ENCODE measurements at regions not wholly inside any gene's neighbourhood (a gene's known extent, or its start where the extent isn't known, plus 50 kb on each side); places are given as distances from the start of the nearest gene placed in this dataset.

- no peak for ATAC-seq (ENCODE audit: low read depth)
- Histone ChIP-seq H3K79me1 (ENCODE audit: low read depth in 1 of 2, low read length in 2 of 2) (no peaks in the 10 kb centered on the region), H3K9me1 (ENCODE audit: insufficient read depth, low read length) (peaks cover 4% of the 10 kb centered on the region), H4K91ac (ENCODE audit: insufficient read depth, low read depth, low read length) (no peak overlapping the region), H3K56ac (ENCODE audit: extremely low read depth, insufficient read depth, low read length) (no peak overlapping the region), H3K18ac (ENCODE audit: low read depth, low read length) (no peak overlapping the region), H4K5ac (ENCODE audit: low read depth, low read length) (no peak overlapping the region), H2BK20ac (ENCODE audit: low read depth, low read length) (no peak overlapping the region), H3K4me1 (ENCODE audit: control insufficient read depth, insufficient read depth, low read length) (peaks cover under 1% of the 10 kb centered on the region; the same call in 1 of the 2 replicates), H2AK5ac (ENCODE audit: low read depth, low read length) (no peak overlapping the region), H3K27ac (ENCODE audit: insufficient read depth, low read length) (no peak overlapping the region), H2AFZ (replicated peaks; ENCODE audit: low read length, poor library complexity) (no peak overlapping the region), H2BK120ac (ENCODE audit: low read depth, low read length) (no peak overlapping the region), H4K8ac (ENCODE audit: low read depth in 2 of 2, low read length in 2 of 2) (no peak overlapping the region), H2AK9ac (replicated peaks; ENCODE audit: low read depth, low read length, poor library complexity) (no peak overlapping the region), H3K23ac (ENCODE audit: low read depth, low read length) (no peak overlapping the region), H3K9ac (ENCODE audit: low read depth, low read length) (no peak overlapping the region), H2BK15ac (ENCODE audit: low read depth, low read length) (no peak overlapping the region), H3K9me3 (ENCODE audit: control insufficient read depth, insufficient read depth, low read length) (no peaks in the 10 kb centered on the region; the same call in 1 of the 2 replicates), H3K14ac (replicated peaks; ENCODE audit: low read depth, low read length) (no peak overlapping the region), H3K4me3 (ENCODE audit: insufficient read depth, low read depth, low read length) (no peak overlapping the region), H3K27me3 (ENCODE audit: control insufficient read depth, insufficient read depth, low read length) (no peaks in the 10 kb centered on the region), H4K20me1 (ENCODE audit: insufficient read depth, low read length) (no peaks in the 10 kb centered on the region), H3K36me3 (ENCODE audit: control insufficient read depth, insufficient read depth, low read length) (no peaks in the 10 kb centered on the region), H3K4me2 (ENCODE audit: low read depth, low read length) (no peak overlapping the region), H3K4ac (ENCODE audit: low read depth, low read length) (no peak overlapping the region), H2BK5ac (ENCODE audit: low read depth, low read length, poor library complexity, severe bottlenecking) (no peak overlapping the region)
- WGBS, 2 experiments (ENCODE audit: extremely low coverage in 2 of 2, insufficient read length in 1 of 2), result 100% methylated on average over 2 of the region's 4 CpGs; no CpG with 5 or more reads in 1 of the 2 experiments
- POLR2A ChIA-PET (ENCODE audit: unreplicated experiment), result no interaction called here
- CTCF ChIA-PET, result no interaction called here
- dilution Hi-C loops (cut with HindIII; ENCODE audit: low sequenced_read_pairs, unreplicated experiment) (no loop called here), in situ Hi-C loops (cut with MboI; ENCODE audit: low sequenced_read_pairs) (no loop called here), intact Hi-C loops (cut with micrococcal nuclease) (no loop called here)
- no TSS peak for BruUV-seq (replicated peaks)
- TF ChIP-seq MXI1 (IDR thresholded peaks at IDR 0.05; ENCODE audit: borderline replicate concordance, low read depth, low read length) (no peak), SMC3 (IDR thresholded peaks at IDR 0.05; ENCODE audit: low read depth, low read length) (no peak), CHD1 (IDR thresholded peaks at IDR 0.05; ENCODE audit: low read depth, low read length) (no peak), RFX5 (IDR thresholded peaks at IDR 0.05; ENCODE audit: low read depth, low read length) (no peak), BHLHE40 (IDR thresholded peaks at IDR 0.05; ENCODE audit: low read depth, low read length) (no peak), MAZ (IDR thresholded peaks at IDR 0.05; ENCODE audit: borderline replicate concordance, low read depth, low read length) (no peak), NFE2L2 (IDR thresholded peaks at IDR 0.05; ENCODE audit: low read depth, low read length) (no peak), RCOR1 (IDR thresholded peaks at IDR 0.05; ENCODE audit: insufficient replicate concordance, low read length) (no peak), CTCF (conservative IDR thresholded peaks at IDR 0.05; ENCODE audit: low read depth, low read length) (no peak), POLR2A (IDR thresholded peaks at IDR 0.05; ENCODE audit: low read depth, low read length) (no peak), CEBPB (IDR thresholded peaks at IDR 0.05; ENCODE audit: low read depth, low read length) (no peak), MAFK (IDR thresholded peaks at IDR 0.05; ENCODE audit: low read depth, low read length) (no peak), ELK1 (IDR thresholded peaks at IDR 0.05; ENCODE audit: borderline replicate concordance, low read depth, low read length) (no peak), USF2 (IDR thresholded peaks at IDR 0.05; ENCODE audit: low read depth, low read length) (no peak), RAD21 (IDR thresholded peaks at IDR 0.05; ENCODE audit: low read length) (no peak), FOS (IDR thresholded peaks at IDR 0.05; ENCODE audit: low read depth, low read length) (no peak)
- DNase-seq, result no peak
Measured at GRCh38 chr10:31625566-31625965, 303.1 kb downstream of the ARHGAP12 start.
